GM23248 (cell line): ENCODE measurements at regions not wholly inside any gene's neighbourhood (a gene's known extent, or its start where the extent isn't known, plus 50 kb on each side); places are given as distances from the start of the nearest gene placed in this dataset.

ENCODE experiments used
- EZH2 ChIP-seq: fragments of 200-600 bp; sonication (generic); IDR thresholded peaks from 2 replicates; pipeline ENCODE4 v1.6.1; 2018; ENCODE audit warnings: antibody characterized with exemption, mild to moderate bottlenecking; ENCODE audit not compliant: insufficient read depth, poor library complexity, severe bottlenecking
- EZH2phosphoT487 ChIP-seq: fragments of 200-600 bp; sonication (generic); IDR thresholded peaks from 2 replicates; pipeline ENCODE4 v1.6.1; 2018; ENCODE audit warnings: antibody characterized with exemption, moderate library complexity, mild to moderate bottlenecking, low read depth; ENCODE audit not compliant: insufficient read depth

- TF ChIP-seq EZH2 (no peak), EZH2phosphoT487 (no peak)
Observed at GRCh38 chr9:109590966-109591365, 92.9 kb upstream of the PTPN3 start.
